ENCODE measurements at regions not wholly inside any gene's neighbourhood (a gene's known extent, or its start where the extent isn't known, plus 50 kb on each side); places are given as distances from the start of the nearest gene placed in this dataset.

DNA sequence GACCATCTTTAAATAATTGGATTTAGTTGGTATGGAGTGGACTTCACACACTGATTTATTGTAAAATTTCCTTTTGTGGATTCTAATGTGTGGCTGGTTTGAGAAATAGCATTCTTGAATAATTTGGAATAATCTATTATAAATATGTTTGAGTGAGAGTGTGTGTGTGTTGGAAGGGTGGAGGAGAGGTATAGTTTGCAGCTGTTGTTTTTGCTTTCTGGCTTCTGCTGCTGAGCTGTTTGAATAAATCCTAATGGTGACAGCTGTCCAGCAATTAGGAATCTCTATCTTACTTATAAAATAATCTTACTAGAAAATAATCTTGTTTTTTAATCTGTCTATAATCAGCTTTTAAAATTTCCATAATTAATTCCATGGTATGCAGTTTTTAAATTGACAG lies 1283.0 kb upstream of the CDH2 start:
- TF ChIP-seq, protein P1, sequence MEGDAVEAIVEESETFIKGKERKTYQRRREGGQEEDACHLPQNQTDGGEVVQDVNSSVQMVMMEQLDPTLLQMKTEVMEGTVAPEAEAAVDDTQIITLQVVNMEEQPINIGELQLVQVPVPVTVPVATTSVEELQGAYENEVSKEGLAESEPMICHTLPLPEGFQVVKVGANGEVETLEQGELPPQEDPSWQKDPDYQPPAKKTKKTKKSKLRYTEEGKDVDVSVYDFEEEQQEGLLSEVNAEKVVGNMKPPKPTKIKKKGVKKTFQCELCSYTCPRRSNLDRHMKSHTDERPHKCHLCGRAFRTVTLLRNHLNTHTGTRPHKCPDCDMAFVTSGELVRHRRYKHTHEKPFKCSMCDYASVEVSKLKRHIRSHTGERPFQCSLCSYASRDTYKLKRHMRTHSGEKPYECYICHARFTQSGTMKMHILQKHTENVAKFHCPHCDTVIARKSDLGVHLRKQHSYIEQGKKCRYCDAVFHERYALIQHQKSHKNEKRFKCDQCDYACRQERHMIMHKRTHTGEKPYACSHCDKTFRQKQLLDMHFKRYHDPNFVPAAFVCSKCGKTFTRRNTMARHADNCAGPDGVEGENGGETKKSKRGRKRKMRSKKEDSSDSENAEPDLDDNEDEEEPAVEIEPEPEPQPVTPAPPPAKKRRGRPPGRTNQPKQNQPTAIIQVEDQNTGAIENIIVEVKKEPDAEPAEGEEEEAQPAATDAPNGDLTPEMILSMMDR (IDR thresholded peaks at IDR 0.05), result no peak
- TF ChIP-seq POLR2A (IDR thresholded peaks at IDR 0.05), result no peak

Data from body of pancreas (tissue), 4 donors.